PC-9 (cell line): ENCODE measurements at regions not wholly inside any gene's neighbourhood (a gene's known extent, or its start where the extent isn't known, plus 50 kb on each side); places are given as distances from the start of the nearest gene placed in this dataset.

Experiments used
- BruUV-seq: library from RNA; stranded (reverse); fragments of 400-500 nt; replicated peaks from 2 replicates; lab custom pipeline; 2021; lab: Mats Ljungman, UMichigan
- CTCF ChIA-PET: fragments of 300-600 bp; sonication (Branson Sonifier 250); formaldehyde crosslinking; loops from one replicate; lab custom pipeline; 2022; ENCODE audit warnings: antibody characterized with exemption; lab: Charles Lee
- POLR2A ChIA-PET: fragments of 300-600 bp; sonication (Branson Sonifier 250); formaldehyde crosslinking; loops from one replicate; lab custom pipeline; 2022; ENCODE audit warnings: antibody characterized with exemption; ENCODE audit not compliant: unreplicated experiment; lab: Charles Lee
- DNase-seq, 2 experiments: peaks; one replicate each; pipeline versions ENCODE4 v3.0.0 to v3.0.0-alpha.2; 2015 to 2022; ENCODE audit warnings: mixed read lengths in 1 of 2
- H2AFZ ChIP-seq: fragments of 200-600 bp; sonication (generic); 2 replicates; pipeline ENCODE4 v1.8.1; 2017; ENCODE audit warnings: antibody characterized with exemption
- H3F3A ChIP-seq: fragments of 200-600 bp; sonication (generic); 2 replicates; pipeline ENCODE4 v1.8.1; 2017; ENCODE audit warnings: antibody characterized with exemption, mild to moderate bottlenecking, low read depth; ENCODE audit not compliant: insufficient read depth
- H3K27ac ChIP-seq: fragments of 200-600 bp; sonication (generic); 2 replicates; pipeline ENCODE4 v1.6.1; 2016; ENCODE audit warnings: mixed run types
- H3K27me3 ChIP-seq: fragments of 200-600 bp; sonication (generic); 2 replicates; pipeline ENCODE4 v1.6.1; 2016; ENCODE audit warnings: low read depth, mixed run types; ENCODE audit not compliant: insufficient read depth
- H3K36me3 ChIP-seq: fragments of 200-600 bp; sonication (generic); 2 replicates; pipeline ENCODE4 v1.6.1; 2016; ENCODE audit warnings: low read depth, mixed run types
- H3K4me1 ChIP-seq: fragments of 200-600 bp; sonication (generic); replicated peaks from 2 replicates; pipeline ENCODE4 v1.6.1; 2016; ENCODE audit warnings: mixed run types; ENCODE audit not compliant: insufficient read depth
- H3K4me2 ChIP-seq: fragments of 200-600 bp; sonication (generic); 2 replicates; pipeline ENCODE4 v1.6.1; 2017; ENCODE audit warnings: mixed run types
- H3K4me3 ChIP-seq: fragments of 200-600 bp; sonication (generic); 2 replicates; pipeline ENCODE4 v1.6.1; 2016; ENCODE audit warnings: mixed run types
- H3K79me2 ChIP-seq: fragments of 200-600 bp; sonication (generic); 2 replicates; pipeline ENCODE4 v1.6.1; 2017; ENCODE audit warnings: low read depth, mixed run types
- H3K9me2 ChIP-seq: fragments of 200-600 bp; sonication (generic); 2 replicates; pipeline ENCODE4 v1.8.1; 2017; ENCODE audit warnings: mild to moderate bottlenecking; ENCODE audit not compliant: insufficient read depth
- H3K9me3 ChIP-seq: fragments of 200-600 bp; sonication (generic); 2 replicates; pipeline ENCODE4 v1.8.1; 2016; ENCODE audit warnings: low read depth; ENCODE audit not compliant: insufficient read depth
- H4K20me1 ChIP-seq: fragments of 200-600 bp; sonication (generic); 2 replicates; pipeline ENCODE4 v1.8.1; 2017; ENCODE audit not compliant: insufficient read depth
- CTCF ChIP-seq: fragments of 200-600 bp; sonication (generic); conservative IDR thresholded peaks from 2 replicates; pipeline ENCODE4 v1.6.1; 2017; ENCODE audit warnings: mixed run types, antibody characterized with exemption, mild to moderate bottlenecking, moderate library complexity
- EZH2 ChIP-seq: fragments of 200-600 bp; sonication (generic); IDR thresholded peaks from 2 replicates; pipeline ENCODE4 v1.8.0; 2017; ENCODE audit warnings: antibody characterized with exemption, low read depth
- intact Hi-C: fragments of 100-400 bp; cut with micrococcal nuclease; formaldehyde crosslinking; loops from one replicate; pipeline ENCODE4 v1.10.0; 2022; ENCODE audit not compliant: unreplicated experiment

- H3K4me1 ChIP-seq, result no peaks in the 10 kb centered on the region
- TF ChIP-seq CTCF (no peak), EZH2 (no peak)
- no peak overlapping the region for H2AFZ ChIP-seq
- no peaks in the 10 kb centered on the region; the same call in 1 of the 2 replicates for H3K9me2 ChIP-seq
- no peaks in the 10 kb centered on the region for H3K27me3 ChIP-seq
- H3K4me2 ChIP-seq, result no peak overlapping the region
- no peaks in the 10 kb centered on the region for H3K36me3 ChIP-seq
- no peaks in the 10 kb centered on the region for H4K20me1 ChIP-seq
- no peaks in the 10 kb centered on the region for H3F3A ChIP-seq
- no peak overlapping the region for H3K27ac ChIP-seq
- H3K9me3 ChIP-seq, result no peaks in the 10 kb centered on the region
- intact Hi-C loops, result no loop called here
- H3K4me3 ChIP-seq, result no peak overlapping the region
- POLR2A ChIA-PET, result no interaction called here
- CTCF ChIA-PET, result no interaction called here
- H3K79me2 ChIP-seq, result no peaks in the 10 kb centered on the region
- no peak for DNase-seq
- BruUV-seq, result no TSS peak
These were observed 1821.0 kb downstream of the EFNA5 start for GRCh38 chr5:105849701-105850100.

- no peaks in the 10 kb centered on the region for H3K4me1 ChIP-seq
- CTCF ChIA-PET, result no interaction called here
- H3K4me2 ChIP-seq, result no peak overlapping the region
- DNase-seq, result no peak
- H3K9me2 ChIP-seq, result no peaks in the 10 kb centered on the region
- H3K4me3 ChIP-seq, result no peak overlapping the region
- POLR2A ChIA-PET, result no interaction called here
- no peak overlapping the region for H3K27ac ChIP-seq
- no peaks in the 10 kb centered on the region for H3K36me3 ChIP-seq
- no peaks in the 10 kb centered on the region for H4K20me1 ChIP-seq
- no peaks in the 10 kb centered on the region for H3K9me3 ChIP-seq
- no peaks in the 10 kb centered on the region for H3F3A ChIP-seq
- no peak for TF ChIP-seq EZH2
- no peak for TF ChIP-seq CTCF
- no peak overlapping the region for H2AFZ ChIP-seq
- no peaks in the 10 kb centered on the region for H3K79me2 ChIP-seq
- no TSS peak for BruUV-seq
- intact Hi-C loops, result no loop called here
- no peaks in the 10 kb centered on the region for H3K27me3 ChIP-seq
These were observed 1829.9 kb downstream of the EFNA5 start for GRCh38 chr5:105840800-105841199.

- no peaks in the 10 kb centered on the region for H3K27me3 ChIP-seq
- no TSS peak for BruUV-seq
These were observed 1833.8 kb downstream of the EFNA5 start for GRCh38 chr5:105836887-105837286.

More at GRCh38 chr5:105836887-105837286, 1833.8 kb downstream of the EFNA5 start:
- Histone ChIP-seq H4K20me1 (no peaks in the 10 kb centered on the region), H2AFZ (no peak overlapping the region), H3K4me3 (no peak overlapping the region), H3K4me1 (no peaks in the 10 kb centered on the region), H3K36me3 (no peaks in the 10 kb centered on the region), H3K79me2 (no peaks in the 10 kb centered on the region), H3K4me2 (no peak overlapping the region), H3K9me3 (no peaks in the 10 kb centered on the region), H3F3A (no peaks in the 10 kb centered on the region), H3K9me2 (no peaks in the 10 kb centered on the region; the same call in 1 of the 2 replicates), H3K27ac (no peak overlapping the region)
- DNase-seq, result no peak
- intact Hi-C loops, result no loop called here
- ChIA-PET POLR2A (no interaction called here), CTCF (no interaction called here)
- TF ChIP-seq CTCF (no peak), EZH2 (no peak)
